ENCODE measurements at regions not wholly inside any gene's neighbourhood (a gene's known extent, or its start where the extent isn't known, plus 50 kb on each side); places are given as distances from the start of the nearest gene placed in this dataset.

GRCh38 chr3:75035146-75035545 is 420.7 kb upstream of the CNTN3 start:
- no peak for TF ChIP-seq POLR2A (IDR thresholded peaks at IDR 0.05)
- TF ChIP-seq CTCF (IDR thresholded peaks at IDR 0.05), result no peak
- no peak for TF ChIP-seq POLR2AphosphoS5 (IDR thresholded peaks at IDR 0.05)

Measured in prostate gland (tissue), 2 donors.